ENCODE measurements at regions not wholly inside any gene's neighbourhood (a gene's known extent, or its start where the extent isn't known, plus 50 kb on each side); places are given as distances from the start of the nearest gene placed in this dataset.
"Not testable (repeated sequence)": the region's sequence is repeated elsewhere in the genome, so short reads cannot be mapped to it uniquely, and the experiment has no call there.

DNA sequence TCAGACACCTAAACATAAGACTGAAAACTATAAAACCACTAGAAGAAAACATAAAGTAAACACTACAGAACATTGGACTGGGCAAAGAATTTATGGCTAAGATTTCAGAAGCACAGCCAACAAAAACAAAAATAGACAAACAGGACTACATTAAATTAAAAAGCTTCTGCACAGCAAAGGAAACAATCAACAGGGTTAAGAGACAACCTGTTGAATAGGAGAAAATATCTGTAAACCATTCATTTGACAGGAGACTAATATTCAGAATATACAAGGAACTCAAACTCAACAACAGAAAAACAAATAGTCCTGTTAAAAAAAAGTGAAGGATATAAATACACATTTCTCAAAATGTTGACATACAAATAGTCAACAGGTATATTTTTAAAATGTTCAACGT, 106.7 kb upstream of the FANCL start:
- no peak for DNase-seq (ENCODE audit: low read depth)

DNA sequence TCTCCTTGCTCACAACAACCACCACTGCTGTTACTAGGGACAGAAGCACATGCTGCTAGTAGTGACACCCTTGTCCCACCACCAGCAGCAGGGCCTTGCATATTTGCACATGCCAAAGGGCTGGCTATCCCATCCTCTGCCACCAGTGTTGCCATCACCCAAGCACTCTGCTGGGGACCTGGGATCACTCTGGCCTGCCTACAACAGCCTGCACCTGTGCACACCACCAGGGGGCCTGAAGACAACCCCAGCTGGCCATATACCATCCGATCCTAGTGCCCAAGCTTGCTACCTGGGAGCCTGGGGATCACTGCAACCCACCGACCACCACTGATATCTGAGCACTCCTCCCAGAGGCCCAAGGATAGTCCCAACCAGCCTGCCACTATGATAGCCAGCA, 99.9 kb upstream of the FANCL start:
- no peak for DNase-seq (ENCODE audit: low read depth)

DNA sequence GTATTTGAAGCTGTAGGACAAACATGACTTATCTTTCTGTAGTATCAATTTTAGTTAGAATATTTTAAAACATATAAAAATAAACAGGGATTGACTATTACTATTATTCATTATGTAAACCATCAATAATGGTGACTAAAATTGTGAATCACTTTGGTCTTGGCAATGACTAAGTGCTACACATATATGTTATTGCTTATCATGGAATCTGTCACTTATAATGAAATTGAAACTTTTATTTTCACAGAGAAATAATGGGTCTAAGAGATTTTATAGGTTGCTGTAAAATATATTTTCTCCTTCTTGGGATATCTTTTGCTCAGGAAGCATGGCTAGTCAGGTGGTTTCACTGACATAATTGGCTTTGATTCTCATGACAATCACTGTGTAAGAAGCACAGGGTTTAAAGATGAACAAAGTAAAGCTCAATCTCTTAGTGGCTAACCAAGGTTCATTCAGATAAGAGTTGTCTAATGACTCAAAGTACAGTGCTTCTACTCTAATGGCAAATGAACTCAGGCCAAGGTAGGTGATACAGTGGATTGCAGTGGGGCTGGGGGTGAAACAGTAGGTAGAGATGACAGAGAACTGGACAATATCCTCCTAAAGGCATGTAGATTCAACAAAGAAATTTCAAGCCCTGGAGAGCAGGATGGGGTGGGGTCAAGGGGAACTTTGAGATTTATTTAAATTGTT, 98.6 kb upstream of the FANCL start:
- no peak for DNase-seq (ENCODE audit: low read depth)

DNA sequence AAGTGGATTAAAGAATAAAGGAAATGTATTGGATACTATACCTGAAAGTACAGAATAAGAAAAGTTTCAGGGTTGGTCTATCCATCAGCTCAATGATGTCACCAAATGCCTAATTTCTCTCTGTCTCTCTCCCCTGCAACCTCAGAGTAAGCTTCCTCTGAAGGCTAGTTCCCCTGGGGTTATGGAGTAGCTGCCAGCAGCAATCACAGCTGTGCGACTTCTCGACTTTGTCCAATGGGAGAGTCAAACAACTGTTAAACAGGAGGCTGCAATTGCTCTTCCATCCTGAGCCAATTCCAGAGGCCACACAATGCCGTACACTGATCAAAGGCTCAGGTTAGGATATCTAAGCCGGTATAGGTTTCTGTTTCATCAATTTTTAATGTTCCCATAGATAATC, 95.3 kb upstream of the FANCL start:
- DNase-seq (ENCODE audit: low read depth), result no peak

DNA sequence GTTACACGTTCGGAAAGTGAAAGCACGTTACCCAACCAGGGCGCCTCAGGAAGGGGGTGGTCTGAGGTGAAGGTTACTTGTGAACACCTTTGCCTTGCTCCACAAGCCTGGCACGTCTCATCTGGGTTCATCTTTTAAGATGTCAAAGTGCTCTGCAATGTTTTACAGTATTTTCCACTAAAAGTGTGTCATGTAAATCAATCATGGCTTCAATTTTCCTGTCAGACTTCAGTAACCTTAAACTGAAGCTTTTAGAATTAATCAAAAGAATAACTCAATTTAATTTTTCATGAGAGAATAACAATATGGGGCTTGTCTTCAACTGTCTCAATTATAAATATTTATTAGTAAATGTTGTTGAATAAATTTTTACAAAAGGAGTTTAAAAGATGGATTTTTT, 93.3 kb upstream of the FANCL start:
- DNase-seq (ENCODE audit: low read depth), result no peak

DNA sequence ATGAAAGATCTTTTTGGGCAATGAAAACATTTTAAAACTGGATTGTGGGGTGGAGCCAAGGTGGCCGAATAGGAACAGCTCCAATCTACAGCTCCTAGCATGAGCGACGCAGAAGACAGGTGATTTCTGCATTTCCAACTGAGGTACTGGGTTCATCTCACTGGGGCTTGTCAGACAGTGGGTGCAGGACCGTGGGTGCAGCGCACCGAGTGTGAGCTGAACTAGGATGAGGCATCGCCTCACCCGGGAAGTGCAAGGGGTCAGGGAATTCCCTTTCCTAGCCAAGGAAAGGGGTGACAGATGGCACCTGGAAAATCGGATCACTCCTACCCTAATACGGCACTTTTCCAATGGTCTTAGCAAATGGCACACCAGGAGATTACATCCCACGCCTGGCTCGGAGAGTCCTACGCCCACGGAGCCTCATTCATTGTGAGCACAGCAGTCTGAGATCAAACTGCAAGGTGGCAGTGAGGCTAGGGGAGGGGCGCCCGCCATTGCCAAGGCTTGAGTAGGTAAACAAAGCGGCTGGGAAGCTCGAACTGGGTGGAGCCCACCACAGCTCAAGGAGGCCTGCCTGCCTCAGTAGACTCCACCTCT, 84.3 kb upstream of the FANCL start:
- DNase-seq (ENCODE audit: low read depth), result not testable (repeated sequence)

DNA sequence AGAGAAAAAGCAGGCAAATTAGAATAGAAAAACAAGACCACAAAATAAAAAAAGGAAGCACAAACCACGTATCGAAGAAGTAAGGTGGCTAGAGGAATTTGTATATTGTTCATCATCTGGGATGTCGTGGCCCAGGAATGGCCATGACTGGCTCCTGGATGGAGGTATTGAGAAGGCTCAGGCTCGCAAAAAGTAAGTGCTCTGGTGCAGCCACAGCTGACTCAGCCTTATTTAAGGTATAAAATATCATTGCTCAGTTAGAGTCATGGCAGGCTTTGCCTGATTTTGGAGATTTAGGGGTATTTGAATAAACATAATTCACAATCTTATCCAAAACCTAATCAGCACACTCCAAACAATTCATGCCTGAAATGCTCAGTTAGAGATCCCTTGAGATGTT, 78.4 kb upstream of the FANCL start:
- no peak for DNase-seq (ENCODE audit: low read depth)

DNA sequence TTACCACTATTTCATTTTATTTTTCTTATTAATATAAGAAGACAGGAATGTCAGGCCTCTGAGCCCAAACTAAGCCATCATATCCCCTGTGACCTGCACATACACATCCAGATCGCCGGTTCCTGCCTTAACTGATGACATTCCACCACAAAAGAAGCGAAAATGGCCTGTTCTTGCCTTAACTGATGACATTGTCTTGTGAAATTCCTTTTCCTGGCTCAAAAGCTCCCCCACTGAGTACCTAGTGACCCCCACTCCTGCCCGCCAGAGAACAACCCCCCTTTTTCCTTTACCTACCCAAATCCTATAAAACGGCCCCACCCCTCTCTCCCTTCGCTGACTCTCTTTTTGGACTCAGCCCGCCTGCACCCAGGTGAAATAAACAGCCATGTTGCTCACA, 77.8 kb upstream of the FANCL start:
- DNase-seq (ENCODE audit: low read depth), result not testable (repeated sequence)

DNA sequence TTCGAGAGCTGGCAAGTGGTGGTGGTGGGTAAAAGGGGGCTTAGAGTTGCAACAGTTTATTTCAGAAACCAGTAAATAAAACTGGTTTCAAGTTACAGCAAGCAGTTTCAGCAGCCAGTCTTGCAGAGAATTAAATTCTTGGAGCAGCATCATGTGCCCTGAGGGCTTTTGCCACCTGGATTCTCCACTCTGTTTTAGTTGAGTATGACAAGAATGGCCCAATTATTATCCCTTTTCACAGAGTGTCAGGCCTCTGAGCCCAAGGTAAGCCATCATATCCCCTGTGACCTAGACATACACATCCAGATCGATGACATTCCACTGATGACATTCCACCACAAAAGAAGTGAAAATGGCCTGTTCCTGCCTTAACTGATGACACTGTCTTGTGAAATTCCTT, 72.8 kb upstream of the FANCL start:
- no peak for DNase-seq (ENCODE audit: low read depth)

DNA sequence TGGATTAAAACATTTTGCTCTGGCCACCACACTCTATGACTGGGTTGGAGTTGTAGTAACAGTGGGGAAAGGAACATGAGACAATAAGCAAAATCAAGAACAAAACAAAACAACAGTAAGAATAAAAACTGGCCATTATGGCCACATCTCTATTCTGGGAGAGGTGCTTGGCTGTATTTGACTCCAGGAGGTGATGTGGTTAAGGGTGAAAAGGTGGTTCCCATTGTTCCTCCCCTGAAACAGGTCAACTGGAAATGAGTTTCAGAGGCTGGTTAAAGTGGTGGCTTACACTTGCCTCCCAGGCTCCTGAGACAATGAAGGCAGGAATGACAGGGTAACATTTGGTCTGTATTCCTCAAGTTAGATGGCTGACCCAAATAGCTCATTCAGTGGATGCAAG, 67.3 kb upstream of the FANCL start:
- no peak for DNase-seq (ENCODE audit: low read depth)

DNA sequence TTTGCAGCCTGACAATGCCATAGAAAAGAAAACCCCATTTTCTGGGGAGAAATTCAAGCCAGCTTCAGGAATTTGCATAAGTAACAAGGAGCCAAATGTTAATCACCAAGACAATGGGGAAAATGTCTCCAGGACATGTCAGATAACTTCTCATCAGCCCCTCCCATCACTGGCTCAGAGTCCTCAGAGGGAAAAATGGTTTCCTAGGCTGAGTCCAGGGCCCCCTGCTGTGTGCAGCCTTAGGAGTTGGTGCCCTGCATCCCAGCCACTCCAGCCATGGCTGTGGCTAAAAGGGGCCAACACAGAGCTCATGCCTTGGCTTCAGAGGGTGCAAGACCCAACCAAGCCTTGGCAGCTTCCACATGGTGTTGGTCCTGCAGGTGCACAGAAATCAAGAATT, 63.7 kb upstream of the FANCL start:
- DNase-seq (ENCODE audit: low read depth), result no peak

DNA sequence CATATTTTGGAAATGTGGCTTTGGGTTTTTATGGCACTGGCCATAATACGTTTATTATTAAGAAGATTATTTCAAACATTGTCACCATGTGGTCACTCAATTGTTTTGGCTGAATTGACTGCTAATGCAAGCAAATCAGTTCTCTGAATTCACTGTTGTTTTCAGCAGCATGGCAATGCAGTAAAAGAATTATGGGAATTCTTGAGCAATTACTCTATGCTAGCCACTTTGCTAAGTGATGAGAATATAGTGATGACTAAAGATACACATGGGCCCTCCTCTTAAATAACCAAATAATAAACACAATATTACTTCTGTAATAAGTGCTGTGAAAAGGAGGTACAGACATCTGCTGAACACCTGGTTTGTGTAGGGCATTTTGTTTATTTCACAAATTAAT, 58.0 kb upstream of the FANCL start:
- DNase-seq (ENCODE audit: low read depth), result no peak

DNA sequence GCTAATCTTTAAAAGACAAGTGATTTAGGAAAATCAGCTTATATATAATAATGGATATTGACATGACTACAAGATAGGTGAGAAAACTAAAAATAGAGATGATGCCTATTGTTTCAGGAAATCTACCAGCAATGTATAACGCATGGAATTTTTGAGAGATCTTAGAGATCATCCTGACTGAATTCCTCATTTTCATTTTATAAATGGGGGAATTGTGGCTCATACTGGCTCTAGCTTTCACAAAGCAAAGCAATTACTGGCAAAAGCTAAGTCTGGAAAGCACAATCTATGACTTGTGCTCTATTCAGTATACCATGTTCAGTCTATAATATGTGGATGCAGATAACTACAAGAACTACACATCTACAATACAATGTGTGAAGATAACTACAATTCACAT, 51.9 kb upstream of the FANCL start:
- no peak for DNase-seq (ENCODE audit: low read depth)

DNA sequence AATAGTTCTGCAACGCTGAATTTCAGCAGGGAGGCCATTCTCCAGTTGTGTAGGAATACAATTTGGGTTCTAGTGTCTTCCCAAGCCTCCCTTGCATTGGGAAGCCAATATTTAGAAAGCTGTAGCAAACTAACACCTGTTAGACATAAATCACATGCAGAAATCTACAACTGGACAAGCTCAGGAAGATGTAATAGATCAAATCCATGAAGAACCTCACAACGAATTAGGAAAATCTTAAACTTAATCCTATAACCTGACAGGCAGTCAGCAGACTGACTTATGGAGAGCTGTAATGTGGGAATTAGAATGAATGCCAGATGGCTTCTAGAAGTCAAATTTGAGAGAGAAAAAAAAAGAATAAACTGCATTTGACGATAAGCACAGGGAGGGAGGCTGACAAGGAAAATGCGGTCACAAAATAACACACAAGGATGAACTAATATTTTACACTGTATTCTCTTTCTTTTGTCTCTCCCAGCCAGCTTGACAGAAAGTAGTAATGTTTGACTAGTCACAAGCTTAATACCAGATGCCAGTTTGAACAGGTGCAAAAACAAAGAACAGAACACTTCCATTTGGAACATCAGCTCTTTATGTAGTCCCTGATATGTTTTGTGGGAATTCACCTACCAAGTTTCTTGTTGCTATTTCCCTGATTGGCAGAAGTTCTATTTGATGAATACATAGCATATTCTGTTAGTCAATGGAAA, 50.8 kb upstream of the FANCL start:
- no peak for DNase-seq (ENCODE audit: low read depth)
